GM23338 (cell line): ENCODE measurements at regions not wholly inside any gene's neighbourhood (a gene's known extent, or its start where the extent isn't known, plus 50 kb on each side); places are given as distances from the start of the nearest gene placed in this dataset.
A peak's percentile ranks its signal among the peaks of the same experiment; 100 is the strongest.

ENCODE experiments used
- ATAC-seq: fragments of 200-7000 bp; cut with Tn5 transposase; 3 replicates; pipeline ENCODE4 v1.9.1; 2020
- DNase-seq: peaks from one replicate; pipeline ENCODE4 v3.0.0-alpha.2; 2015; ENCODE audit warnings: low spot score
- H2AFZ ChIP-seq: fragments of 200-600 bp; sonication (generic); 2 replicates; pipeline ENCODE4 v1.8.0; 2016; ENCODE audit warnings: antibody characterized with exemption, mild to moderate bottlenecking, moderate library complexity
- H3F3A ChIP-seq: fragments of 200-600 bp; sonication (generic); replicated peaks from 2 replicates; pipeline ENCODE4 v1.8.0; 2017; ENCODE audit warnings: antibody characterized with exemption, mixed run types, low read depth
- H3K27ac ChIP-seq: fragments of 200-600 bp; sonication (generic); 2 replicates; pipeline ENCODE4 v1.6.1; 2016; ENCODE audit warnings: low read depth
- H3K27me3 ChIP-seq: fragments of 200-600 bp; sonication (generic); 2 replicates; pipeline ENCODE4 v1.8.0; 2016; ENCODE audit warnings: mild to moderate bottlenecking, mixed run types, moderate library complexity; ENCODE audit not compliant: insufficient read depth
- H3K36me3 ChIP-seq: fragments of 200-600 bp; sonication (generic); 2 replicates; pipeline ENCODE4 v1.8.0; 2016; ENCODE audit warnings: mild to moderate bottlenecking; ENCODE audit not compliant: insufficient read depth
- H3K4me1 ChIP-seq: fragments of 200-600 bp; sonication (generic); 2 replicates; pipeline ENCODE4 v1.8.0; 2016; ENCODE audit warnings: mild to moderate bottlenecking, moderate library complexity; ENCODE audit not compliant: insufficient read depth
- H3K4me2 ChIP-seq: fragments of 200-600 bp; sonication (generic); 2 replicates; pipeline ENCODE4 v1.7.1; 2017; ENCODE audit warnings: mixed run types
- H3K4me3 ChIP-seq: fragments of 200-600 bp; sonication (generic); 2 replicates; pipeline ENCODE4 v1.6.1; 2016; ENCODE audit warnings: mixed run types
- H3K79me2 ChIP-seq: fragments of 200-600 bp; sonication (generic); replicated peaks from 2 replicates; pipeline ENCODE4 v1.8.0; 2017; ENCODE audit warnings: mild to moderate bottlenecking; ENCODE audit not compliant: insufficient read depth
- H3K9me2 ChIP-seq: fragments of 200-600 bp; sonication (generic); 2 replicates; pipeline ENCODE4 v1.8.0; 2017; ENCODE audit not compliant: insufficient read depth
- H4K20me1 ChIP-seq: fragments of 200-600 bp; sonication (generic); replicated peaks from 2 replicates; pipeline ENCODE4 v1.8.0; 2017; ENCODE audit warnings: mild to moderate bottlenecking; ENCODE audit not compliant: insufficient read depth
- H3K27ac Mint-ChIP-seq: 2 replicates; pipeline ENCODE4 v1.8.0; 2020; ENCODE audit warnings: inconsistent platforms, mild to moderate bottlenecking, moderate library complexity, mixed read lengths
- H3K27me3 Mint-ChIP-seq: 3 replicates; pipeline ENCODE4 v1.8.0; 2022; ENCODE audit warnings: low read depth, mild to moderate bottlenecking, moderate library complexity, mixed read lengths, inconsistent platforms; ENCODE audit not compliant: insufficient read depth, poor library complexity
- H3K36me3 Mint-ChIP-seq: 3 replicates; pipeline ENCODE4 v1.8.0; 2021; ENCODE audit warnings: low read depth, mild to moderate bottlenecking, inconsistent platforms, moderate library complexity, mixed read lengths
- H3K4me1 Mint-ChIP-seq: 3 replicates; pipeline ENCODE4 v1.8.0; 2020; ENCODE audit warnings: mild to moderate bottlenecking, inconsistent platforms, mixed read lengths
- H3K4me3 Mint-ChIP-seq: 3 replicates; pipeline ENCODE4 v1.8.0; 2021; ENCODE audit warnings: moderate library complexity, mild to moderate bottlenecking, inconsistent platforms, mixed read lengths
- H3K9me3 Mint-ChIP-seq: 3 replicates; pipeline ENCODE4 v1.8.0; 2020; ENCODE audit warnings: moderate library complexity, mild to moderate bottlenecking, inconsistent platforms, mixed read lengths
- CREB1 ChIP-seq: fragments of 250-450 bp; sonication (Bioruptor Pico); IDR thresholded peaks from 2 replicates; pipeline ENCODE4 v1.5.0; 2020; ENCODE audit warnings: low read depth, mild to moderate bottlenecking, moderate library complexity
- EZH2 ChIP-seq: fragments of 200-600 bp; sonication (generic); IDR thresholded peaks from one replicate; pipeline ENCODE4 v1.8.0; 2017; ENCODE audit warnings: antibody characterized with exemption, mild to moderate bottlenecking, low read depth; ENCODE audit not compliant: unreplicated experiment
- EZH2phosphoT487 ChIP-seq: fragments of 200-600 bp; sonication (generic); IDR thresholded peaks from one replicate; pipeline ENCODE4 v1.8.1; 2018; ENCODE audit warnings: antibody characterized with exemption; ENCODE audit not compliant: unreplicated experiment
- JUNB ChIP-seq: IDR thresholded peaks from one replicate; pipeline ENCODE4 v1.6.1; 2016; ENCODE audit warnings: antibody characterized with exemption; ENCODE audit not compliant: unreplicated experiment
- NANOG ChIP-seq: IDR thresholded peaks from 2 replicates; pipeline ENCODE4 v1.6.1; 2016; ENCODE audit warnings: antibody characterized with exemption, borderline replicate concordance
- POLR2AphosphoS5 ChIP-seq: IDR thresholded peaks from 2 replicates; pipeline ENCODE4 v1.6.1; 2016; ENCODE audit warnings: antibody characterized with exemption, low read depth
- ZNF114 ChIP-seq: fragments of 250-450 bp; sonication (Bioruptor Pico); IDR thresholded peaks from 2 replicates; pipeline ENCODE4 v1.5.0; 2020; ENCODE audit warnings: mild to moderate bottlenecking, moderate library complexity
- ZNF331 ChIP-seq: fragments of 250-450 bp; sonication (Bioruptor Pico); IDR thresholded peaks from 2 replicates; pipeline ENCODE4 v1.5.0; 2020; ENCODE audit warnings: low read depth, mild to moderate bottlenecking, moderate library complexity
- TF ChIP-seq, protein P1 (sequence below): IDR thresholded peaks from one replicate; pipeline ENCODE4 v1.6.1; 2018; ENCODE audit warnings: antibody characterized with exemption; ENCODE audit not compliant: unreplicated experiment
- TF ChIP-seq, protein P2 (sequence below): fragments of 250-450 bp; sonication (Bioruptor Pico); IDR thresholded peaks from 2 replicates; pipeline ENCODE4 v1.5.0; 2020; ENCODE audit warnings: mild to moderate bottlenecking, moderate library complexity

DNA sequence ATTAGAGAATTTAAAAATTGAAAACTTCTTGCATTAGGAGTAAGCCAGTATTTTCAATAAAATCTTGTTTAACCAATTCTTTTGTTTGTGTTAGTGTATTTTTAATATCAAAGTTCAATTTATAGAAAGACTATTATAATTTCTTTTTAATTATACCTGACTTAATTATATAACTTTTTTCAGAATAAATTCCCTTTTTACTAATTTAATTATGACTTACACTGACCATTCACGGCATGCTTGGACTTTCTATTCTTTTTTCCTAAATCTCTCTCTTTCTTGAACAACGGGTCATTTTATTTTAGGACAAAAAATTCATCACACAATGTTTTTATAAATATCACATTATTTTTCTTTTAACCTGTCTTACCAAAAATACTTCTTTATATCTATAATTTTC is 555.3 kb upstream of the PTGER4 start:
- DNase-seq (peak; percentile 63), ATAC-seq (no peak)
- Histone ChIP-seq H3K4me1 (no peaks in the 10 kb centered on the region), H3K27me3 (no peaks in the 10 kb centered on the region), H3K27ac (no peak overlapping the region), H2AFZ (no peak overlapping the region), H3K4me2 (no peak overlapping the region), H3K4me3 (no peak overlapping the region), H3K9me2 (no peaks in the 10 kb centered on the region), H4K20me1 (no peaks in the 10 kb centered on the region), H3K36me3 (peaks cover 16% of the 10 kb centered on the region), H3F3A (no peaks in the 10 kb centered on the region), H3K79me2 (no peaks in the 10 kb centered on the region)
- TF ChIP-seq POLR2AphosphoS5 = no peak
- TF ChIP-seq, protein P1, sequence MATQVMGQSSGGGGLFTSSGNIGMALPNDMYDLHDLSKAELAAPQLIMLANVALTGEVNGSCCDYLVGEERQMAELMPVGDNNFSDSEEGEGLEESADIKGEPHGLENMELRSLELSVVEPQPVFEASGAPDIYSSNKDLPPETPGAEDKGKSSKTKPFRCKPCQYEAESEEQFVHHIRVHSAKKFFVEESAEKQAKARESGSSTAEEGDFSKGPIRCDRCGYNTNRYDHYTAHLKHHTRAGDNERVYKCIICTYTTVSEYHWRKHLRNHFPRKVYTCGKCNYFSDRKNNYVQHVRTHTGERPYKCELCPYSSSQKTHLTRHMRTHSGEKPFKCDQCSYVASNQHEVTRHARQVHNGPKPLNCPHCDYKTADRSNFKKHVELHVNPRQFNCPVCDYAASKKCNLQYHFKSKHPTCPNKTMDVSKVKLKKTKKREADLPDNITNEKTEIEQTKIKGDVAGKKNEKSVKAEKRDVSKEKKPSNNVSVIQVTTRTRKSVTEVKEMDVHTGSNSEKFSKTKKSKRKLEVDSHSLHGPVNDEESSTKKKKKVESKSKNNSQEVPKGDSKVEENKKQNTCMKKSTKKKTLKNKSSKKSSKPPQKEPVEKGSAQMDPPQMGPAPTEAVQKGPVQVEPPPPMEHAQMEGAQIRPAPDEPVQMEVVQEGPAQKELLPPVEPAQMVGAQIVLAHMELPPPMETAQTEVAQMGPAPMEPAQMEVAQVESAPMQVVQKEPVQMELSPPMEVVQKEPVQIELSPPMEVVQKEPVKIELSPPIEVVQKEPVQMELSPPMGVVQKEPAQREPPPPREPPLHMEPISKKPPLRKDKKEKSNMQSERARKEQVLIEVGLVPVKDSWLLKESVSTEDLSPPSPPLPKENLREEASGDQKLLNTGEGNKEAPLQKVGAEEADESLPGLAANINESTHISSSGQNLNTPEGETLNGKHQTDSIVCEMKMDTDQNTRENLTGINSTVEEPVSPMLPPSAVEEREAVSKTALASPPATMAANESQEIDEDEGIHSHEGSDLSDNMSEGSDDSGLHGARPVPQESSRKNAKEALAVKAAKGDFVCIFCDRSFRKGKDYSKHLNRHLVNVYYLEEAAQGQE = no peak
- TF ChIP-seq EZH2phosphoT487 = no peak
- TF ChIP-seq CREB1 (CRISPR knock-in tag) = no peak
- no peak for TF ChIP-seq NANOG
- no peak for TF ChIP-seq ZNF331 (CRISPR knock-in tag)
- no peak for TF ChIP-seq ZNF114 (CRISPR knock-in tag)
- TF ChIP-seq EZH2 = no peak
- TF ChIP-seq JUNB = no peak
- Mint-ChIP-seq H3K27me3 (peaks cover 5% of the 10 kb centered on the region), H3K4me1 (no peaks in the 10 kb centered on the region), H3K36me3 (peaks cover 73% of the 10 kb centered on the region), H3K9me3 (peaks cover 92% of the 10 kb centered on the region), H3K27ac (no peak overlapping the region), H3K4me3 (no peak overlapping the region)

DNA sequence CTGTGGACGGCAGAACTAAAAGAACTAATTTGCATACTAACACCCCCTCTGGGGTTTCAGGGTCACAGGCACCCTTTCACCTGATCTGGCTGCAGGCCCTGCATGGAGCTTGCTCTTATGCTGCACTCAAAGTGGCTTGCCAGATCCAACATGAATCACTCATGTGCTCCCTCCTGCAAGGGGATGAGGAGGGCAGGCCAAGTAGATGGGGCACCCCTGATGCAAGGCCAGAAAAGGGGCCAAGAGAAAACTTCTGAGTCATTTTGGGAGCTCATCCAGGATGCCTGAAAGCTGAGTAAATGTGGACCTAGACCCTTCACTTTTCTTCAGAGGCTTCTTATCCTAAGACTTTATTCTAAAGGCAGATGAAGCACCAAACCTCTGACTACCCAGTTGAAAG is 558.5 kb upstream of the PTGER4 start:
- Mint-ChIP-seq H3K9me3 (peaks cover 74% of the 10 kb centered on the region), H3K27ac (no peak overlapping the region)
- ATAC-seq = no peak

More for the DNA sequence above, 558.5 kb upstream of the PTGER4 start:
- Histone ChIP-seq H2AFZ (no peak overlapping the region), H4K20me1 (no peaks in the 10 kb centered on the region), H3K79me2 (no peaks in the 10 kb centered on the region), H3K4me1 (no peaks in the 10 kb centered on the region), H3F3A (no peaks in the 10 kb centered on the region), H3K4me3 (no peak overlapping the region), H3K27me3 (no peaks in the 10 kb centered on the region), H3K4me2 (no peak overlapping the region), H3K36me3 (peaks cover 16% of the 10 kb centered on the region), H3K9me2 (peaks cover 3% of the 10 kb centered on the region; the same call in 1 of the 2 replicates), H3K27ac (no peak overlapping the region)
- no peaks in the 10 kb centered on the region for H3K4me1 Mint-ChIP-seq
- TF ChIP-seq EZH2 (no peak), ZNF114 (CRISPR knock-in tag) (no peak), CREB1 (CRISPR knock-in tag) (no peak)
- TF ChIP-seq, protein P2, sequence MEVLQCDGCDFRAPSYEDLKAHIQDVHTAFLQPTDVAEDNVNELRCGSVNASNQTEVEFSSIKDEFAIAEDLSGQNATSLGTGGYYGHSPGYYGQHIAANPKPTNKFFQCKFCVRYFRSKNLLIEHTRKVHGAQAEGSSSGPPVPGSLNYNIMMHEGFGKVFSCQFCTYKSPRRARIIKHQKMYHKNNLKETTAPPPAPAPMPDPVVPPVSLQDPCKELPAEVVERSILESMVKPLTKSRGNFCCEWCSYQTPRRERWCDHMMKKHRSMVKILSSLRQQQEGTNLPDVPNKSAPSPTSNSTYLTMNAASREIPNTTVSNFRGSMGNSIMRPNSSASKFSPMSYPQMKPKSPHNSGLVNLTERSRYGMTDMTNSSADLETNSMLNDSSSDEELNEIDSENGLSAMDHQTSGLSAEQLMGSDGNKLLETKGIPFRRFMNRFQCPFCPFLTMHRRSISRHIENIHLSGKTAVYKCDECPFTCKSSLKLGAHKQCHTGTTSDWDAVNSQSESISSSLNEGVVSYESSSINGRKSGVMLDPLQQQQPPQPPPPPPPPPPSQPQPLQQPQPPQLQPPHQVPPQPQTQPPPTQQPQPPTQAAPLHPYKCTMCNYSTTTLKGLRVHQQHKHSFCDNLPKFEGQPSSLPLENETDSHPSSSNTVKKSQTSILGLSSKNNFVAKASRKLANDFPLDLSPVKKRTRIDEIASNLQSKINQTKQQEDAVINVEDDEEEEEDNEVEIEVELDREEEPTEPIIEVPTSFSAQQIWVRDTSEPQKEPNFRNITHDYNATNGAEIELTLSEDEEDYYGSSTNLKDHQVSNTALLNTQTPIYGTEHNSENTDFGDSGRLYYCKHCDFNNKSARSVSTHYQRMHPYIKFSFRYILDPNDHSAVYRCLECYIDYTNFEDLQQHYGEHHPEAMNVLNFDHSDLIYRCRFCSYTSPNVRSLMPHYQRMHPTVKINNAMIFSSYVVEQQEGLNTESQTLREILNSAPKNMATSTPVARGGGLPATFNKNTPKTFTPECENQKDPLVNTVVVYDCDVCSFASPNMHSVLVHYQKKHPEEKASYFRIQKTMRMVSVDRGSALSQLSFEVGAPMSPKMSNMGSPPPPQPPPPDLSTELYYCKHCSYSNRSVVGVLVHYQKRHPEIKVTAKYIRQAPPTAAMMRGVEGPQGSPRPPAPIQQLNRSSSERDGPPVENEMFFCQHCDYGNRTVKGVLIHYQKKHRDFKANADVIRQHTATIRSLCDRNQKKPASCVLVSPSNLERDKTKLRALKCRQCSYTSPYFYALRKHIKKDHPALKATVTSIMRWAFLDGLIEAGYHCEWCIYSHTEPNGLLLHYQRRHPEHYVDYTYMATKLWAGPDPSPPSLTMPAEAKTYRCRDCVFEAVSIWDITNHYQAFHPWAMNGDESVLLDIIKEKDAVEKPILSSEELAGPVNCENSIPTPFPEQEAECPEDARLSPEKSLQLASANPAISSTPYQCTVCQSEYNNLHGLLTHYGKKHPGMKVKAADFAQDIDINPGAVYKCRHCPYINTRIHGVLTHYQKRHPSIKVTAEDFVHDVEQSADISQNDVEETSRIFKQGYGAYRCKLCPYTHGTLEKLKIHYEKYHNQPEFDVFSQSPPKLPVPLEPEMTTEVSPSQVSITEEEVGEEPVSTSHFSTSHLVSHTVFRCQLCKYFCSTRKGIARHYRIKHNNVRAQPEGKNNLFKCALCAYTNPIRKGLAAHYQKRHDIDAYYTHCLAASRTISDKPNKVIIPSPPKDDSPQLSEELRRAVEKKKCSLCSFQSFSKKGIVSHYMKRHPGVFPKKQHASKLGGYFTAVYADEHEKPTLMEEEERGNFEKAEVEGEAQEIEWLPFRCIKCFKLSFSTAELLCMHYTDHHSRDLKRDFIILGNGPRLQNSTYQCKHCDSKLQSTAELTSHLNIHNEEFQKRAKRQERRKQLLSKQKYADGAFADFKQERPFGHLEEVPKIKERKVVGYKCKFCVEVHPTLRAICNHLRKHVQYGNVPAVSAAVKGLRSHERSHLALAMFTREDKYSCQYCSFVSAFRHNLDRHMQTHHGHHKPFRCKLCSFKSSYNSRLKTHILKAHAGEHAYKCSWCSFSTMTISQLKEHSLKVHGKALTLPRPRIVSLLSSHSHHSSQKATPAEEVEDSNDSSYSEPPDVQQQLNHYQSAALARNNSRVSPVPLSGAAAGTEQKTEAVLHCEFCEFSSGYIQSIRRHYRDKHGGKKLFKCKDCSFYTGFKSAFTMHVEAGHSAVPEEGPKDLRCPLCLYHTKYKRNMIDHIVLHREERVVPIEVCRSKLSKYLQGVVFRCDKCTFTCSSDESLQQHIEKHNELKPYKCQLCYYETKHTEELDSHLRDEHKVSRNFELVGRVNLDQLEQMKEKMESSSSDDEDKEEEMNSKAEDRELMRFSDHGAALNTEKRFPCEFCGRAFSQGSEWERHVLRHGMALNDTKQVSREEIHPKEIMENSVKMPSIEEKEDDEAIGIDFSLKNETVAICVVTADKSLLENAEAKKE (CRISPR knock-in tag) = no peak
- no peak overlapping the region for H3K4me3 Mint-ChIP-seq
- DNase-seq = no peak
- peaks cover 5% of the 10 kb centered on the region for H3K27me3 Mint-ChIP-seq
- H3K36me3 Mint-ChIP-seq = peaks cover 50% of the 10 kb centered on the region
